Bronchial epithelial cell (primary cell): ENCODE measurements at regions not wholly inside any gene's neighbourhood (a gene's known extent, or its start where the extent isn't known, plus 50 kb on each side); places are given as distances from the start of the nearest gene placed in this dataset.

Source experiments
- DNase-seq: peaks from one replicate; pipeline ENCODE4 v3.0.0-alpha.2; 2010; ENCODE audit warnings: low read depth
- FAIRE-seq: peaks from 2 replicates; lab custom pipeline; 2011; peaks lifted over from hg19 to GRCh38; lab: Jason Lieb, UNC
- H3K27me3 ChIP-seq: 2 replicates; pipeline ENCODE4 v1.5.1; 2011; ENCODE audit warnings: low read length; ENCODE audit not compliant: control insufficient read depth, insufficient read depth
- H3K36me3 ChIP-seq: 2 replicates; pipeline ENCODE4 v1.5.1; 2011; ENCODE audit warnings: low read length; ENCODE audit not compliant: control insufficient read depth, insufficient read depth
- H3K4me3 ChIP-seq: 2 replicates; pipeline ENCODE4 v1.5.1; 2011; ENCODE audit warnings: mild to moderate bottlenecking, low read depth, low read length, control low read depth
- TF ChIP-seq, protein P1 (sequence below): IDR thresholded peaks from 2 replicates; pipeline ENCODE4 v1.5.1; 2011; ENCODE audit warnings: mild to moderate bottlenecking, moderate library complexity, low read length, control low read depth, inconsistent platforms; ENCODE audit not compliant: insufficient read depth, severe bottlenecking

DNA sequence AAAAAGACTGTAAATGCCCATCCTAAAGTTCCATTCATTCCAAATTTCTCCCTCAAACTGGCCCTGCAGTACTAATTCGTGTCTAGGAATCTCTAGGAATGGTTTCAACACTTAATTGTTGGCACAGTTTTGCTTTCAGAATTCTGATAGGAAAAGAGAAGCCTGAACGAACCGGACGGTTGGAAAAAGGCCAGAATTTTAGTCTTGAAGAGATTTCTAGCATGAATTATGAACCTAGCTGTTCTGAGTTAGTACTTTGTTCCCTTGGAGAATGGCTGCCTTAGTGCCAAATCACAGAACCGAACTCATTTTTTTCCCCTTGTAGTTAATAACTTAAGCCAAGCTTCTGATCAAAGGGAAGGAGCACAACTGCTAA lies 262.6 kb downstream of the ADAMTS20 start:
- FAIRE-seq (no peak), DNase-seq (no peak)
- Histone ChIP-seq H3K4me3 (no peak overlapping the region), H3K27me3 (no peaks in the 10 kb centered on the region), H3K36me3 (no peaks in the 10 kb centered on the region)
- TF ChIP-seq, protein P1, sequence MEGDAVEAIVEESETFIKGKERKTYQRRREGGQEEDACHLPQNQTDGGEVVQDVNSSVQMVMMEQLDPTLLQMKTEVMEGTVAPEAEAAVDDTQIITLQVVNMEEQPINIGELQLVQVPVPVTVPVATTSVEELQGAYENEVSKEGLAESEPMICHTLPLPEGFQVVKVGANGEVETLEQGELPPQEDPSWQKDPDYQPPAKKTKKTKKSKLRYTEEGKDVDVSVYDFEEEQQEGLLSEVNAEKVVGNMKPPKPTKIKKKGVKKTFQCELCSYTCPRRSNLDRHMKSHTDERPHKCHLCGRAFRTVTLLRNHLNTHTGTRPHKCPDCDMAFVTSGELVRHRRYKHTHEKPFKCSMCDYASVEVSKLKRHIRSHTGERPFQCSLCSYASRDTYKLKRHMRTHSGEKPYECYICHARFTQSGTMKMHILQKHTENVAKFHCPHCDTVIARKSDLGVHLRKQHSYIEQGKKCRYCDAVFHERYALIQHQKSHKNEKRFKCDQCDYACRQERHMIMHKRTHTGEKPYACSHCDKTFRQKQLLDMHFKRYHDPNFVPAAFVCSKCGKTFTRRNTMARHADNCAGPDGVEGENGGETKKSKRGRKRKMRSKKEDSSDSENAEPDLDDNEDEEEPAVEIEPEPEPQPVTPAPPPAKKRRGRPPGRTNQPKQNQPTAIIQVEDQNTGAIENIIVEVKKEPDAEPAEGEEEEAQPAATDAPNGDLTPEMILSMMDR, result no peak

DNA sequence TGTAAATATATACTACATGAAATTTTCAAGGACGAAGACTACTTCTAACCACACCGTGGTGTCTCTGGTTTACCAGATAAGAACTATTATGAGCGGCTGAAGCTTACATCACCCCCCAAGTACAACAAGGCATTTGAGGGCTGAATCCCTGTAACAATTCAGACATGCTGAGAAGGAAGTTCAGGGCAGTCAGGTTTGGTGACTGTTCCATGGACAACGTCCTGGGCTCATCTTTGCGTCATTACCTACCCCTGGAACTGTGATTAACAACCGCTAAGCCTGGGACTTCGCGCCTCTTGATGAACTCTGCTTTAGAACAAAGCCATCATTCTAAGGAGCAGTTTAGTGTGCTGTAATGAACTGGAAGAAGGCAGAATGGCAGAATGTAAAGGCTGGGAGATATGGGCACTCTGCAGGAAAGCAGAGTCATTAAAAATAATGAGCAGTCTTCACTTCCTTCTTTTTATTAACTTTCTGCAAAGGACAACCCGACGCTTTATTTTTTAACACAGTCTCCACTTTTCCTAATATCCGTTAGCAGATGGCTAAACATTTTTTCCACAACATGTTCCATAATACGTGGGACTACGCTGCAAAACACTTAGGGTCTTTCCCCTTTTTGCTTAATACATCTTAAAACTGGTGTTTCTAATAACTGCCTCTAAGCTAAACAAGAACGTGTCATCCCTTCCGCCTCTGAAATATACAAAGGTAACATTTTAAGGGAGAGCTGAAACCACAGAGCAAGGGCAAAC lies 263.2 kb downstream of the ADAMTS20 start:
- no peaks in the 10 kb centered on the region for H3K36me3 ChIP-seq
- TF ChIP-seq, protein P1, result no peak
- H3K4me3 ChIP-seq, result no peak overlapping the region
- no peak for DNase-seq
- no peaks in the 10 kb centered on the region for H3K27me3 ChIP-seq
- no peak for FAIRE-seq

DNA sequence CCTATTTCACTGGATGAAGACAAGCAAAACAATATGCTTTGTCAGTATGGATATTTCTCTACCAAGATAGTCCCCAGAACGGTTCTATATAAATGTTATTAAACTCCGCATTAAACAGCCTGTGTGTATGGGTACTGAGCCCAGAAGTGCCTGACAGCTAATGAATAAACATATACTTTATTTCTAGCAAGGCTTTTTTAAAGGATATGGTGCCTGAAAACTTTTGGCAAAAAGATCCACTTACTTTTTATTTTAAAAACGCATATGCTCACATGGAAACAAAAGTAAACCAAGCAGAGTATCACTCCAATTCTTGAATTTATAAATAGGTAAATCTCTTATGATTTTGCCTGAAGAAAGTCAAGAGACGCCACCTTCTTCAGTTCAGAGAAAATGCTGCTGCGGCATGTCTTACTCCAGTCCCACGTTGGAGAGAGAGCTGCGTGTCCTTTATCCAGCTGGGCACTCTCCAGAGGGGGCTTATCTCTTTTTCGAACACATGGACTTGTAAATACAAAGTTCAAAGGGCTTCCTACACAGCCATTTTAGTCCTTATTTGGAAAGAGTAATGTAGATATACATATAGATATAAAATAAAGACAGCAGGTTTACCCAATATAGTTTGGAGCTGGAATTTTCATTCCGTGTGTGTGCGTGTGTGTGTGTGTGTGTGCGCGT lies 264.2 kb downstream of the ADAMTS20 start:
- H3K4me3 ChIP-seq, result no peak overlapping the region
- TF ChIP-seq, protein P1, result no peak
- H3K27me3 ChIP-seq, result no peaks in the 10 kb centered on the region
- H3K36me3 ChIP-seq, result no peaks in the 10 kb centered on the region
- FAIRE-seq, result no peak
- peak; percentile 24 for DNase-seq

DNA sequence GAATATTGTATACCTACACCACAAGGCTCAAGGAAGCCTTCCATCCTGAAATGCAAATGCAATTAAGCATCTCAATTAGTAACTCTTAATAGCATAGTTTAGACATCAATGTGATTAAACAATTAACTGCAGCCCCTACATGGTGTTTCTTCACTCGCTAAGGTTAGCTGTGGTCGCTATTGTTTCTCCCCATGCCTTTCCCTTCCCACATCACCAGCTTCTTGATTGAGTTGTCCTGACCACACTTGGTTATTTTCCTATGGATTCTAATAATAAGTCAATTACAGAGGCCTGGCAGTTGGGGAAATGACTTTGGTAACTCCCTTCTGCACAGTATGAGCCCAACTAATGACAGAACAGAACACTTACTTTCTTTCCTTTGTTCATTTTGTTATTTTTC lies 265.0 kb downstream of the ADAMTS20 start:
- no peak for FAIRE-seq

DNA sequence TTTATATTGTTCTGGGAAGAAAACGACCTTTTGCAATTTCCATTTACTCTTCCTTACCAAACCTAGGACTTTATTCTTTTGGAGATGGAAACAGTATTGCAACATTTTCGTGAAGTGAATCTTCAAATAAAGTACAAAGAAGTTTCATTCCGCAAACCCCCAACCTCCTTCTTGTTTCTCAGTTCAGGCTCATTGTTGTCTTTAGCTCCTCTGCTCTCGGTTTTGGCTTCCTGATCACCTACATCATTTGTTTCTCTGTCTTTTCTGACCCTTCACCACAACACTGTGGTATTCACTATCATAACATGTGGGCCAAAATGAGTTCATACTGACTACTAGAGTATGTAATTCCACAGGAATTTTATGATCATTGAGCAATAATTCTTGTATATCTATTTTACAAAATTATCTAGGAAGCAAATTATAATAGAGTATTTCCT lies 266.8 kb downstream of the ADAMTS20 start:
- DNase-seq (peak; percentile 89), FAIRE-seq (no peak)
- TF ChIP-seq, protein P1, result no peak
- H3K4me3 ChIP-seq, result no peak overlapping the region
- no peaks in the 10 kb centered on the region for H3K27me3 ChIP-seq
- H3K36me3 ChIP-seq, result no peaks in the 10 kb centered on the region

More for the DNA sequence above, 265.0 kb downstream of the ADAMTS20 start:
- H3K4me3 ChIP-seq, result no peak overlapping the region
- no peaks in the 10 kb centered on the region for H3K36me3 ChIP-seq
- DNase-seq, result no peak
- TF ChIP-seq, protein P1, result no peak
- H3K27me3 ChIP-seq, result no peaks in the 10 kb centered on the region
